GM12878 (cell line): ENCODE measurements at regions not wholly inside any gene's neighbourhood (a gene's known extent, or its start where the extent isn't known, plus 50 kb on each side); places are given as distances from the start of the nearest gene placed in this dataset.

Experiments used
- BMI1 ChIP-seq: fragments of 450-650 bp; IDR thresholded peaks from 2 replicates; pipeline ENCODE4 v1.6.1; 2016; ENCODE audit warnings: mild to moderate bottlenecking, moderate library complexity, borderline replicate concordance
- CHD4 ChIP-seq: fragments of 200-600 bp; sonication (generic); IDR thresholded peaks from 2 replicates; pipeline ENCODE4 v1.6.1; 2016; ENCODE audit warnings: mild to moderate bottlenecking
- EZH2 ChIP-seq: IDR thresholded peaks from 2 replicates; pipeline ENCODE4 v1.6.1; 2012; ENCODE audit warnings: low read depth, mild to moderate bottlenecking, control low read depth, inconsistent platforms, low read length, borderline replicate concordance; ENCODE audit not compliant: control insufficient read depth
- FOS ChIP-seq: IDR thresholded peaks from 3 replicates; pipeline ENCODE4 v1.6.1; 2011; ENCODE audit warnings: borderline replicate concordance; ENCODE audit not compliant: insufficient read length; ENCODE audit errors: extremely low read depth
- FOXM1 ChIP-seq: IDR thresholded peaks from 2 replicates; pipeline ENCODE4 v1.6.1; 2012; ENCODE audit warnings: low read depth, mild to moderate bottlenecking, inconsistent platforms, low read length, moderate library complexity
- HDAC6 ChIP-seq: fragments of 200-600 bp; sonication (generic); IDR thresholded peaks from one replicate; pipeline ENCODE4 v1.8.0; 2017; ENCODE audit warnings: antibody characterized with exemption; ENCODE audit not compliant: unreplicated experiment
- HSF1 ChIP-seq: fragments of 150-350 bp; IDR thresholded peaks from 2 replicates; pipeline ENCODE4 v1.6.1; 2014; ENCODE audit warnings: mild to moderate bottlenecking, low read depth, low read length
- JUND ChIP-seq: IDR thresholded peaks from 2 replicates; pipeline ENCODE4 v1.6.1; 2012; ENCODE audit warnings: low read depth, mild to moderate bottlenecking, low read length, improper control_type of control experiment, moderate library complexity
- MTA3 ChIP-seq: IDR thresholded peaks from 2 replicates; pipeline ENCODE4 v1.6.1; 2012; ENCODE audit warnings: low read length, inconsistent platforms, borderline replicate concordance
- POU2F2 ChIP-seq: IDR thresholded peaks from 3 replicates; pipeline ENCODE4 v1.6.1; 2011; ENCODE audit warnings: low read depth, mild to moderate bottlenecking, low read length, borderline replicate concordance
- RAD51 ChIP-seq: fragments of 450-650 bp; IDR thresholded peaks from 2 replicates; pipeline ENCODE4 v1.6.1; 2016; ENCODE audit warnings: moderate library complexity, mild to moderate bottlenecking, inconsistent platforms
- RCOR1 ChIP-seq: conservative IDR thresholded peaks from 2 replicates; pipeline ENCODE4 v1.6.1; 2012; ENCODE audit warnings: low read depth, low read length, improper control_type of control experiment
- RFX5 ChIP-seq: IDR thresholded peaks from 2 replicates; pipeline ENCODE4 v1.6.1; 2011; ENCODE audit warnings: low read depth, low read length, improper control_type of control experiment
- SMAD5 ChIP-seq: IDR thresholded peaks from 2 replicates; pipeline ENCODE4 v1.6.1; 2016; ENCODE audit warnings: antibody characterized with exemption, low read depth
- SP1 ChIP-seq: IDR thresholded peaks from one replicate; pipeline ENCODE4 v1.6.1; 2011; ENCODE audit warnings: low read depth, low read length
- SRF ChIP-seq, 2 experiments: IDR thresholded peaks; 2 replicates each; pipeline ENCODE4 v1.6.1; 2011; ENCODE audit warnings: low read depth in 2 of 2, low read length in 2 of 2, mild to moderate bottlenecking in 1 of 2, moderate library complexity in 1 of 2
- YY1 ChIP-seq: IDR thresholded peaks from 2 replicates; pipeline ENCODE4 v1.6.1; 2011; ENCODE audit warnings: low read depth, mild to moderate bottlenecking, low read length
- ZBED1 ChIP-seq: IDR thresholded peaks from 2 replicates; pipeline ENCODE4 v1.6.1; 2016; ENCODE audit warnings: borderline replicate concordance
- ZBTB33 ChIP-seq: fragments of 450-650 bp; IDR thresholded peaks from 2 replicates; pipeline ENCODE4 v1.6.1; 2017; ENCODE audit warnings: mild to moderate bottlenecking
- ZNF274 ChIP-seq: IDR thresholded peaks from one replicate; pipeline ENCODE4 v1.8.0; 2011; ENCODE audit not compliant: insufficient read length, insufficient read depth
- ZNF622 ChIP-seq: fragments of 450-650 bp; IDR thresholded peaks from 2 replicates; pipeline ENCODE4 v1.6.1; 2017; ENCODE audit warnings: mild to moderate bottlenecking, inconsistent platforms
- ZSCAN29 ChIP-seq: fragments of 450-650 bp; IDR thresholded peaks from 2 replicates; pipeline ENCODE4 v1.6.1; 2017; ENCODE audit warnings: mild to moderate bottlenecking, moderate library complexity
- TF ChIP-seq, protein P1 (sequence below): IDR thresholded peaks from 2 replicates; pipeline ENCODE4 v1.6.1; 2011; ENCODE audit warnings: mild to moderate bottlenecking, low read depth, low read length, moderate library complexity; ENCODE audit not compliant: insufficient replicate concordance

DNA sequence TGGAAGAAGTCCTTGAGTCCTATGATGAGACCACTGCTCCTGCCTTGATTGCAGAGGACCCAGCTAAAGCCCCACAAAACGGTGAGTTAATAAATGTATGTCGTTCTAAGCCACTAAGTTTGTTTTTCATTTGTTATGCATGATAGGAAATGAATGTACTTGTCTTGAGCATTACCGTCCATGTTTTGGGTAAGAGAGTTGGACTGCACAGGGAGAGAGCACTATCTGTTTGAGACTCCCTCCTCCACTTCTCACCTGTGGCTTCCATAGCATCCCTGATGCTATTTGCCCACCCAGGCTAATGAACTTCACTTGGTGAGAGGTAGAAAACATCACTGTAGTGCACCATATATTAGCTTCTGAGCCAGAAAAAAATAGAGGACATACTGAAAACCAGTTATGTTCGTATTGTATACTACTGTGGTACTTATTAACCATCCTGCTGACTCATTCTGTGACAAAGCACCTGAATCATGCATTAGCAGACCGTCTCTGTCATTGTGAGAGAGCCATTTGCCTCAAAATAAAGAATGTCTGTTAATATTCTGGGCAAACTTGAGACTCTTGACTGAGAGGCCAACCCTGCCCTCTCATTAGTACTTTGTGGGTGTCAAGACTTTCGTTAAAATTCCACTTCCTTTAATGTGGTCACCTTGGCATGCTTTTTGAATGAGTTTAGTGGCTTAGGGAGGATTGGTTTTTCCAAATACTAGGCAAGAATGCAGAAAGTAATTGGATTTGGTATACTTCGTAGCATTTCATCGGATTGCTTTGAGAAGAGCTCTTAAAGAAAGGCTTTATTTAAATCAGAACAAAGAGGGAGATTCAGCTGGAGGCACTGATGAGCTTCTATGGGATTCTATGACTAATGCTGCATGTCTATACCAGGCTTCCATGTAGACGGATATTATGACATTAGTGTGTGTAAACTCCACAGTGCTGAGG lies 99.3 kb upstream of the GRPR start (continued):
- TF ChIP-seq ZBTB33 (no peak), FOS (no peak), CHD4 (no peak), POU2F2 (0 out of 3 replicates have a peak, but pooled peaks have one; percentile 23), MTA3 (0 out of 2 replicates have a peak, but pooled peaks have one; percentile 47), YY1 (no peak), ZNF274 (no peak), JUND (peak; percentile 90), ZNF622 (no peak), SRF (IDR thresholded peaks at IDR 0.05; ENCODE audit: low read depth in 2 of 2, low read length in 2 of 2) (no peak), SMAD5 (no peak), RFX5 (no peak), FOXM1 (peak; percentile 68; the same call in 1 of the 2 replicates), ZSCAN29 (0 out of 2 replicates have a peak, but pooled peaks have one; percentile 19), RAD51 (peak; percentile 20; the same call in 1 of the 2 replicates), BMI1 (peak; percentile 77), SP1 (no peak), RCOR1 (no peak), HSF1 (no peak), EZH2 (no peak), HDAC6 (no peak), ZBED1 (peak; percentile 45; the same call in 1 of the 2 replicates)
- TF ChIP-seq, protein P1, sequence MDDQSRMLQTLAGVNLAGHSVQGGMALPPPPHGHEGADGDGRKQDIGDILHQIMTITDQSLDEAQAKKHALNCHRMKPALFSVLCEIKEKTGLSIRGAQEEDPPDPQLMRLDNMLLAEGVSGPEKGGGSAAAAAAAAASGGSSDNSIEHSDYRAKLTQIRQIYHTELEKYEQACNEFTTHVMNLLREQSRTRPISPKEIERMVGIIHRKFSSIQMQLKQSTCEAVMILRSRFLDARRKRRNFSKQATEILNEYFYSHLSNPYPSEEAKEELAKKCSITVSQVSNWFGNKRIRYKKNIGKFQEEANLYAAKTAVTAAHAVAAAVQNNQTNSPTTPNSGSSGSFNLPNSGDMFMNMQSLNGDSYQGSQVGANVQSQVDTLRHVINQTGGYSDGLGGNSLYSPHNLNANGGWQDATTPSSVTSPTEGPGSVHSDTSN: no peak
